Peyer's patch (tissue), 4 donors: ENCODE measurements at regions not wholly inside any gene's neighbourhood (a gene's known extent, or its start where the extent isn't known, plus 50 kb on each side); places are given as distances from the start of the nearest gene placed in this dataset.

Experiments used
- POLR2A ChIP-seq, 2 donors: fragments of 450-650 bp; IDR thresholded peaks; one replicate each; pipeline ENCODE4 v1.5.1; 2017; ENCODE audit warnings: antibody characterized with exemption in 2 of 2, mild to moderate bottlenecking in 2 of 2, moderate library complexity in 2 of 2
- TF ChIP-seq, protein P1 (sequence below), 6 experiments: fragments of 450-650 bp in 4 of 6; fragments of 200-600 bp in 2 of 6; sonication (generic) in 1 of 6; IDR thresholded peaks; one replicate each; pipeline ENCODE4 v1.5.1; 2017 to 2019; ENCODE audit warnings: antibody characterized with exemption in 6 of 6, mild to moderate bottlenecking in 3 of 6, moderate library complexity in 1 of 6

DNA sequence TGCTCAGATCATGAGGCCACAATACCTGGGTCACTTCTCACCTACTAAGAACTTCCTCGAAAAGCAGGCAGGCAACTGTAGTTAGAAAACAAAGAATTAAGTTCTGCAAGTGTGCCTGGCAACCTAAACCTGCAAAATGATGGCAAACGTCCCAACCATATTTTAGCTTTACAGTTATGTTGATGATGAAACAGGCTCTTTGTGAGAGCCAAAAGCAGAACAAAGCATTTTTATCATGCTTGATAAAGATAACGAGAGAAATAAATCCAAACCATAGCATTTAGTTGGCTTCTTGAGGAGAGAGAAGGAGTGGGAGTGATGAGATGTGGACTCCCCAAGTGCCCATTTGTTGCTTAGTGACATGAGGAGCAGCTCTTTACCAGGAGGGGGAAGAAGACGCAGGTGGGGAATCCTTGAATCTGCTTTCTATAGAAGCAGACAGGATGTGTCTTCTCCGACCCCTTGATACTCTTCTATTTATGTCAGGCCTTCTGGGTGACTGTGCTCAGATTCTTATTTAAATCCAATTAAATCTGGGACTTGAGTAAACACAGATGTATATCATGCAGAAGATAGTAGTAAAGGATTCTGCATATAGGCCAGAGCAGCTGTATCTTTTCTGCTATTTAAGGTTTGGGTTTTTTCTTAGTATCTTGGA is 221.2 kb downstream of the TMEM167A start:
- TF ChIP-seq, protein P1, sequence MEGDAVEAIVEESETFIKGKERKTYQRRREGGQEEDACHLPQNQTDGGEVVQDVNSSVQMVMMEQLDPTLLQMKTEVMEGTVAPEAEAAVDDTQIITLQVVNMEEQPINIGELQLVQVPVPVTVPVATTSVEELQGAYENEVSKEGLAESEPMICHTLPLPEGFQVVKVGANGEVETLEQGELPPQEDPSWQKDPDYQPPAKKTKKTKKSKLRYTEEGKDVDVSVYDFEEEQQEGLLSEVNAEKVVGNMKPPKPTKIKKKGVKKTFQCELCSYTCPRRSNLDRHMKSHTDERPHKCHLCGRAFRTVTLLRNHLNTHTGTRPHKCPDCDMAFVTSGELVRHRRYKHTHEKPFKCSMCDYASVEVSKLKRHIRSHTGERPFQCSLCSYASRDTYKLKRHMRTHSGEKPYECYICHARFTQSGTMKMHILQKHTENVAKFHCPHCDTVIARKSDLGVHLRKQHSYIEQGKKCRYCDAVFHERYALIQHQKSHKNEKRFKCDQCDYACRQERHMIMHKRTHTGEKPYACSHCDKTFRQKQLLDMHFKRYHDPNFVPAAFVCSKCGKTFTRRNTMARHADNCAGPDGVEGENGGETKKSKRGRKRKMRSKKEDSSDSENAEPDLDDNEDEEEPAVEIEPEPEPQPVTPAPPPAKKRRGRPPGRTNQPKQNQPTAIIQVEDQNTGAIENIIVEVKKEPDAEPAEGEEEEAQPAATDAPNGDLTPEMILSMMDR (IDR thresholded peaks at IDR 0.05) = no peak
- TF ChIP-seq POLR2A (IDR thresholded peaks at IDR 0.05) = no peak
